ENCODE measurements at regions not wholly inside any gene's neighbourhood (a gene's known extent, or its start where the extent isn't known, plus 50 kb on each side); places are given as distances from the start of the nearest gene placed in this dataset.

- DNase-seq (ENCODE audit: low spot score in 2 of 2), result no peak
Measured at GRCh38 chr2:34372967-34373366, 773.9 kb upstream of the FAM98A start.

GRCh38 chr2:34371711-34372110 lies 772.6 kb upstream of the FAM98A start:
- no peak for TF ChIP-seq CTCF (IDR thresholded peaks at IDR 0.05)
- no peak for TF ChIP-seq EP300 (IDR thresholded peaks at IDR 0.05)
- TF ChIP-seq POLR2A (IDR thresholded peaks at IDR 0.05), result no peak
- WGBS, 2 donors, result 83 to 85% methylated on average over 3 of the region's 3 CpGs
- no peak for DNase-seq (ENCODE audit: low spot score in 2 of 2)
- no peaks in the 10 kb centered on the region for H3K36me3 ChIP-seq
- H3K9me3 ChIP-seq, result no peaks in the 10 kb centered on the region
- no peak overlapping the region for H3K4me3 ChIP-seq
- no peak overlapping the region for H3K27ac ChIP-seq
- H3K27me3 ChIP-seq, result no peaks in the 10 kb centered on the region
- H3K4me1 ChIP-seq, result no peaks in the 10 kb centered on the region

More at GRCh38 chr2:34372967-34373366, 773.9 kb upstream of the FAM98A start:
- Histone ChIP-seq H3K27ac (no peak overlapping the region), H3K4me1 (no peaks in the 10 kb centered on the region), H3K27me3 (no peaks in the 10 kb centered on the region), H3K4me3 (no peak overlapping the region), H3K9me3 (no peaks in the 10 kb centered on the region), H3K36me3 (no peaks in the 10 kb centered on the region)
- no peak for TF ChIP-seq EP300 (IDR thresholded peaks at IDR 0.05)
- no peak for TF ChIP-seq POLR2A (IDR thresholded peaks at IDR 0.05)
- no peak for TF ChIP-seq CTCF (IDR thresholded peaks at IDR 0.05)
- 53 to 56% methylated on average over 2 of the region's 2 CpGs for WGBS, 2 donors

- Histone ChIP-seq H3K27ac (no peak overlapping the region), H3K9me3 (no peaks in the 10 kb centered on the region), H3K27me3 (no peaks in the 10 kb centered on the region), H3K36me3 (no peaks in the 10 kb centered on the region), H3K4me1 (no peaks in the 10 kb centered on the region), H3K4me3 (no peak overlapping the region)
- WGBS, 2 donors, result 25 to 50% methylated on average over 1 of the region's 1 CpG
- TF ChIP-seq POLR2A (IDR thresholded peaks at IDR 0.05), result no peak
- TF ChIP-seq CTCF (IDR thresholded peaks at IDR 0.05), result no peak
- DNase-seq (ENCODE audit: low spot score in 2 of 2), result no peak
Measured at GRCh38 chr2:34368304-34368703, 769.2 kb upstream of the FAM98A start.

GRCh38 chr2:34365932-34366331 lies 766.8 kb upstream of the FAM98A start:
- no peak for TF ChIP-seq POLR2A (IDR thresholded peaks at IDR 0.05)
- no peak for TF ChIP-seq EP300 (IDR thresholded peaks at IDR 0.05)
- TF ChIP-seq CTCF (IDR thresholded peaks at IDR 0.05), result no peak

GRCh38 chr2:34365512-34365911 lies 766.4 kb upstream of the FAM98A start:
- DNase-seq (ENCODE audit: low spot score in 2 of 2), result no peak
- WGBS, 2 donors, result 80 to 81% methylated on average over 2 of the region's 2 CpGs
- TF ChIP-seq EP300 (IDR thresholded peaks at IDR 0.05) (no peak), POLR2A (IDR thresholded peaks at IDR 0.05) (no peak), CTCF (IDR thresholded peaks at IDR 0.05) (no peak)

More at GRCh38 chr2:34365932-34366331, 766.8 kb upstream of the FAM98A start:
- no peak for DNase-seq (ENCODE audit: low spot score in 2 of 2)
- no peaks in the 10 kb centered on the region for H3K36me3 ChIP-seq
- H3K27ac ChIP-seq, result no peak overlapping the region
- no peak overlapping the region for H3K4me3 ChIP-seq
- no peaks in the 10 kb centered on the region for H3K27me3 ChIP-seq
- H3K9me3 ChIP-seq, result no peaks in the 10 kb centered on the region
- no peaks in the 10 kb centered on the region for H3K4me1 ChIP-seq
- 11 to 20% methylated on average over 3 of the region's 3 CpGs for WGBS, 2 donors

More at GRCh38 chr2:34365512-34365911, 766.4 kb upstream of the FAM98A start:
- Histone ChIP-seq H3K27ac (no peak overlapping the region), H3K4me1 (no peaks in the 10 kb centered on the region), H3K36me3 (no peaks in the 10 kb centered on the region), H3K4me3 (no peak overlapping the region), H3K9me3 (no peaks in the 10 kb centered on the region), H3K27me3 (no peaks in the 10 kb centered on the region)

All from tibial nerve (tissue), 4 donors.